Hepatocyte (in vitro differentiated cells): ENCODE measurements at regions not wholly inside any gene's neighbourhood (a gene's known extent, or its start where the extent isn't known, plus 50 kb on each side); places are given as distances from the start of the nearest gene placed in this dataset.

Experiments
- DNase-seq: peaks from one replicate; pipeline ENCODE4 v3.0.0-alpha.2; 2016; ENCODE audit warnings: low spot score
- H2AFZ ChIP-seq: fragments of 200-600 bp; sonication (generic); 2 replicates; pipeline ENCODE4 v1.6.0; 2016; ENCODE audit warnings: antibody characterized with exemption, mild to moderate bottlenecking
- H3K27ac ChIP-seq: fragments of 200-600 bp; sonication (generic); 2 replicates; pipeline ENCODE4 v1.5.1; 2016; ENCODE audit warnings: mild to moderate bottlenecking
- H3K27me3 ChIP-seq: fragments of 200-600 bp; sonication (generic); 2 replicates; pipeline ENCODE4 v1.6.1; 2016
- H3K36me3 ChIP-seq: fragments of 200-600 bp; sonication (generic); replicated peaks from 2 replicates; pipeline ENCODE4 v1.5.1; 2016; ENCODE audit warnings: low read depth; ENCODE audit not compliant: insufficient read depth
- H3K4me1 ChIP-seq: fragments of 200-600 bp; sonication (generic); 2 replicates; pipeline ENCODE4 v1.5.1; 2016; ENCODE audit warnings: mild to moderate bottlenecking, moderate library complexity; ENCODE audit not compliant: insufficient read depth
- H3K4me2 ChIP-seq: fragments of 200-600 bp; sonication (generic); 2 replicates; pipeline ENCODE4 v1.6.0; 2016
- H3K4me3 ChIP-seq: fragments of 200-600 bp; sonication (generic); 2 replicates; pipeline ENCODE4 v1.5.1; 2016; ENCODE audit warnings: mild to moderate bottlenecking
- H3K79me2 ChIP-seq: fragments of 200-600 bp; sonication (generic); 2 replicates; pipeline ENCODE4 v1.6.0; 2017; ENCODE audit warnings: mild to moderate bottlenecking
- H3K9me2 ChIP-seq: fragments of 200-600 bp; sonication (generic); replicated peaks from 2 replicates; pipeline ENCODE4 v1.6.0; 2017; ENCODE audit warnings: mild to moderate bottlenecking; ENCODE audit not compliant: insufficient read depth
- H3K9me3 ChIP-seq: fragments of 200-600 bp; sonication (generic); 2 replicates; pipeline ENCODE4 v1.5.1; 2016; ENCODE audit warnings: low read depth, mild to moderate bottlenecking
- H4K20me1 ChIP-seq: fragments of 200-600 bp; sonication (generic); 2 replicates; pipeline ENCODE4 v1.6.0; 2016; ENCODE audit warnings: mild to moderate bottlenecking; ENCODE audit not compliant: insufficient read depth, poor library complexity, severe bottlenecking
- EZH2 ChIP-seq: fragments of 200-600 bp; sonication (generic); IDR thresholded peaks from 2 replicates; pipeline ENCODE4 v1.6.1; 2016; ENCODE audit warnings: antibody characterized with exemption, mild to moderate bottlenecking, borderline replicate concordance
- EZH2phosphoT487 ChIP-seq: fragments of 200-600 bp; sonication (generic); IDR thresholded peaks from one replicate; pipeline ENCODE4 v1.6.1; 2018; ENCODE audit warnings: antibody characterized with exemption, mild to moderate bottlenecking, low read depth, moderate library complexity; ENCODE audit not compliant: unreplicated experiment, severe bottlenecking
- WGBS: methylation state at CpG from one replicate; pipeline ENCODE4 v1.1.6; 2016; ENCODE audit warnings: low lambda C conversion rate; ENCODE audit errors: missing lambda C conversion rate; 5-methylcytosine and 5-hydroxymethylcytosine counted together
- TF ChIP-seq, protein P1 (sequence below): fragments of 200-600 bp; sonication (generic); IDR thresholded peaks from 2 replicates; pipeline ENCODE4 v1.5.1; 2016; ENCODE audit warnings: antibody characterized with exemption, mild to moderate bottlenecking; ENCODE audit not compliant: poor library complexity

DNA sequence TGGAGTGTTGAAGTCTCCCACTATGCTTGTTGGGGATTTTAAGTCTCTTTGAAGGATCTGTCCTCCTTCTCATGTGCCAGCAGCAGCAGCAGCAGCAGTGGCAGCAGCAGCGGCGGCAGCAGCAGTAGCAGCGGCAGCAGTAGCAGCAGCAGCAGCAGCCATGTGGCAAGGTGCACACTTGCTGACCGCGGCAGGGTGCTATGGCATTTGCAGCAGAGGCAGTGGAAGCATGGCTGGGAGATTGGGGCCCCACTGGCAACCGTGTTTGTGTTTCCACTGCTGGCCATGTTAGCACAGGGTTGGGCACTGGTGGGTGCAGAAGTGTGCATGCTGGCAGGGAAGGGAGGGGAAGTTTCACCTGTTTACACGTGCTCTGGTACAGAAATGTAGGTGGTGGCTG is 280.1 kb downstream of the NUP35 start:
- no peaks in the 10 kb centered on the region for H3K36me3 ChIP-seq
- no peaks in the 10 kb centered on the region for H3K4me1 ChIP-seq
- no peak for DNase-seq
- TF ChIP-seq EZH2 = no peak
- no peak for TF ChIP-seq EZH2phosphoT487
- TF ChIP-seq, protein P1, sequence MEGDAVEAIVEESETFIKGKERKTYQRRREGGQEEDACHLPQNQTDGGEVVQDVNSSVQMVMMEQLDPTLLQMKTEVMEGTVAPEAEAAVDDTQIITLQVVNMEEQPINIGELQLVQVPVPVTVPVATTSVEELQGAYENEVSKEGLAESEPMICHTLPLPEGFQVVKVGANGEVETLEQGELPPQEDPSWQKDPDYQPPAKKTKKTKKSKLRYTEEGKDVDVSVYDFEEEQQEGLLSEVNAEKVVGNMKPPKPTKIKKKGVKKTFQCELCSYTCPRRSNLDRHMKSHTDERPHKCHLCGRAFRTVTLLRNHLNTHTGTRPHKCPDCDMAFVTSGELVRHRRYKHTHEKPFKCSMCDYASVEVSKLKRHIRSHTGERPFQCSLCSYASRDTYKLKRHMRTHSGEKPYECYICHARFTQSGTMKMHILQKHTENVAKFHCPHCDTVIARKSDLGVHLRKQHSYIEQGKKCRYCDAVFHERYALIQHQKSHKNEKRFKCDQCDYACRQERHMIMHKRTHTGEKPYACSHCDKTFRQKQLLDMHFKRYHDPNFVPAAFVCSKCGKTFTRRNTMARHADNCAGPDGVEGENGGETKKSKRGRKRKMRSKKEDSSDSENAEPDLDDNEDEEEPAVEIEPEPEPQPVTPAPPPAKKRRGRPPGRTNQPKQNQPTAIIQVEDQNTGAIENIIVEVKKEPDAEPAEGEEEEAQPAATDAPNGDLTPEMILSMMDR = no peak
- H3K9me3 ChIP-seq = no peaks in the 10 kb centered on the region
- no peaks in the 10 kb centered on the region for H3K9me2 ChIP-seq
- H3K4me3 ChIP-seq = no peak overlapping the region
- no peak overlapping the region for H3K27ac ChIP-seq
- H3K79me2 ChIP-seq = no peaks in the 10 kb centered on the region
- no peaks in the 10 kb centered on the region for H3K27me3 ChIP-seq
- 89% methylated on average over 7 of the region's 7 CpGs for WGBS
- no peak overlapping the region for H3K4me2 ChIP-seq
- H2AFZ ChIP-seq = no peak overlapping the region
- no peaks in the 10 kb centered on the region for H4K20me1 ChIP-seq

DNA sequence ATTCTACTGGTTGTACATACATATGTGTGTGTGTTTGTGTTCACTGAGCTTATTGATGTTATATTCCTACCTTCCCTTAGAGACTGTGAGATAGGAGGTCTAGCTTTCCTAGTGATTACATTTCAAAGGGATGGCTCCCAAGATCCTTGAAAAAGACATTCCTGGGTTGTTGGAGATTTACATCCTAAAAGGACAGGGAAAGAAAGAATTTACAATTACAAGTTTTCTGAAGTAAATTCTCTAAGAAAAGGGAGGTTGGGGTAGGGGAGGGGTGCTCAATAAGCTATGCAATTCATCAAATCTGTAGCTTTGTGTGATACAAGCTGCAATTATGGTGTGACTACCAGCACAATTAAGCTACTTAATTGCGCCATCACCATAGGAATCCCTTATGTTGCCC is 284.3 kb downstream of the NUP35 start:
- Histone ChIP-seq H3K4me3 (no peak overlapping the region), H3K9me2 (no peaks in the 10 kb centered on the region), H4K20me1 (no peaks in the 10 kb centered on the region), H2AFZ (no peak overlapping the region), H3K27me3 (no peaks in the 10 kb centered on the region), H3K79me2 (no peaks in the 10 kb centered on the region), H3K4me1 (no peaks in the 10 kb centered on the region), H3K27ac (no peak overlapping the region), H3K4me2 (no peak overlapping the region), H3K9me3 (no peaks in the 10 kb centered on the region), H3K36me3 (no peaks in the 10 kb centered on the region)
- TF ChIP-seq EZH2 = no peak
- no peak for TF ChIP-seq EZH2phosphoT487
- TF ChIP-seq, protein P1 = no peak
- no peak for DNase-seq
- WGBS = 0% methylated on average over 1 of the region's 1 CpG

DNA sequence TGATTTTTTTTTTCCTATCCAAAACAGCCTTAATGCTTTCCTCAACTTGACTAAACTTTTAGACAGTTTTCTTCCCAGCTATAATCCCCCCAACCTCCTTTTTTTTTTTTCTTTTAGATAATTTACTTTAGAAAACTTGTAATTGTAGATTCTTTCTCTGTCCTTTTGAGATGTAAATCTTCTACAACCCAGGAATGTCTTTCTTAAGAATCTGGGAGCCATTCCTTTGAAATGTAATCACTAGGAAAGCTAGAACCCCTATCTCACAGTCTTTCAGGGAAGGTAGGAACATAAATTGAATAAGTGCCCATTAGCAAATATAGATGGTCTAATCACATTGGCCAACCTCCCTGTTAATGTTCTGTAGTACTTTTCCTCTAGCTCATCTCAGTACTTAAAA is 285.4 kb downstream of the NUP35 start:
- TF ChIP-seq EZH2phosphoT487 = no peak
- no peak for TF ChIP-seq EZH2
- TF ChIP-seq, protein P1 = no peak
- no peak overlapping the region for H2AFZ ChIP-seq
- H3K9me2 ChIP-seq = no peaks in the 10 kb centered on the region
- no peaks in the 10 kb centered on the region for H3K27me3 ChIP-seq
- DNase-seq = no peak
- no peak overlapping the region for H3K4me3 ChIP-seq
- H3K79me2 ChIP-seq = no peaks in the 10 kb centered on the region
- no peaks in the 10 kb centered on the region for H4K20me1 ChIP-seq
- no peaks in the 10 kb centered on the region for H3K4me1 ChIP-seq
- no peaks in the 10 kb centered on the region for H3K36me3 ChIP-seq
- no peak overlapping the region for H3K4me2 ChIP-seq
- no peaks in the 10 kb centered on the region for H3K9me3 ChIP-seq
- H3K27ac ChIP-seq = no peak overlapping the region

DNA sequence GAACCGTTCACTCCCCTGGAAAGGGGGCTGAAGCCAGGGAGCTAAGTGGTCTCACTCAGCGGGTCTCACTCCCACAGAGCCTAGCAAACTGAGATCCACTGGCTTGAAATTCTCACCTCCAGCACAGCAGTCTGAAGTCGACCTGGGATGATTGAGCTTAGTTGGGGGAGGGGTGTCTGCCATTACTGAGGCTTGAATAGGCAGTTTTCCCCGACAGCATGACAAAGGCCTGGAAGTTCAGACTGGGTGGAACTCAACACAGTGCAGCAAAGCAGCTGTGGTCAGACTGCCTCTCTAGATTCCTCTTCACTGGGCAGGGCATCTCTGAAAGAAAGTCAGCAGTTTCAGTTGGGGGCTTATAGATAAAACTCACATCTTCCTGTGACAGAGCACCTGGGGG is 292.5 kb downstream of the NUP35 start:
- no peak for TF ChIP-seq EZH2phosphoT487
- TF ChIP-seq, protein P1 = no peak
- no peak for TF ChIP-seq EZH2
- Histone ChIP-seq H3K4me3 (no peak overlapping the region), H2AFZ (no peak overlapping the region), H3K4me1 (no peaks in the 10 kb centered on the region), H3K36me3 (no peaks in the 10 kb centered on the region), H3K27me3 (no peaks in the 10 kb centered on the region), H3K9me2 (no peaks in the 10 kb centered on the region), H3K9me3 (no peaks in the 10 kb centered on the region), H3K79me2 (no peaks in the 10 kb centered on the region), H3K4me2 (no peak overlapping the region), H4K20me1 (no peaks in the 10 kb centered on the region), H3K27ac (no peak overlapping the region)
- 60% methylated on average over 4 of the region's 4 CpGs for WGBS
- DNase-seq = no peak
